ENCODE measurements at regions not wholly inside any gene's neighbourhood (a gene's known extent, or its start where the extent isn't known, plus 50 kb on each side); places are given as distances from the start of the nearest gene placed in this dataset.

DNA sequence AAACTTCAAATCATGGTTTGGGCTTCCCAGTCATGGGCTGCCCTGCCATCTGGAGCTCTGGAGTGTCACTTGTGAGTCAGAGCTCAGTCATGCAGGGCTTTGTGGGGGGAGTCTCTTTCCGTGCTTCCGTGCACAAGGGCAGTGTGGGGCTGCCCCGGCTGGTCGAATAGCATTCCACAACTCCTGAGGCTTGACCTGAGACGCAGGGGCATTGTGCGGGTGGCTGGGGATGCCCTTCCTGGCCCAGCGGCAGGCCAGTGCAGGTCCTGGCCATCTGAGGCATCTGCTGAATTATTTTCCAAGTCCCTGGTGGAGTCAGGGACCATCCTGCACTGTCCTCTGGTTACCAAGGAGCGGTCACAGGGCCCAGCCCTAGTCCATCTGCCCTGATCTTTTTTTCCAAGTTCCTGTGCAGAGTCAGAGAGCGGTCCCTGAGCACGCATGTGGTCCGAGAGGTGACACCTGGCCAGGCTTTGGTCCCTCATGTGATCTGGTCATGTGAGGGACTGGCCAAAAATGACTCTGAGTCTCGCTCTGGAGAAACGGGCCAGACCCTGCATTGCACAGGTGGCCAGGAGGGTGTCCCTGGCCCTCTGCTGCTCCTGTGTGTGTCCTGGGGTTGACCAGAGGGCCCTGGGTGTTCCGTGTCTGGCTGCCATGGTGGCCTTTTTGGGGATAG lies 167.0 kb upstream of the ALG10B start:
- H3K4me3 Mint-ChIP-seq: no peak overlapping the region
- no peaks in the 10 kb centered on the region for H3K4me1 Mint-ChIP-seq (ENCODE audit: low read depth)
- H3K27me3 Mint-ChIP-seq: no peaks in the 10 kb centered on the region
- H3K9me3 Mint-ChIP-seq: peaks cover 83% of the 10 kb centered on the region
- H3K36me3 Mint-ChIP-seq (ENCODE audit: low read depth): no peaks in the 10 kb centered on the region
- intact Hi-C loops (cut with micrococcal nuclease): no loop called here
- no peak overlapping the region for H3K27ac Mint-ChIP-seq

DNA sequence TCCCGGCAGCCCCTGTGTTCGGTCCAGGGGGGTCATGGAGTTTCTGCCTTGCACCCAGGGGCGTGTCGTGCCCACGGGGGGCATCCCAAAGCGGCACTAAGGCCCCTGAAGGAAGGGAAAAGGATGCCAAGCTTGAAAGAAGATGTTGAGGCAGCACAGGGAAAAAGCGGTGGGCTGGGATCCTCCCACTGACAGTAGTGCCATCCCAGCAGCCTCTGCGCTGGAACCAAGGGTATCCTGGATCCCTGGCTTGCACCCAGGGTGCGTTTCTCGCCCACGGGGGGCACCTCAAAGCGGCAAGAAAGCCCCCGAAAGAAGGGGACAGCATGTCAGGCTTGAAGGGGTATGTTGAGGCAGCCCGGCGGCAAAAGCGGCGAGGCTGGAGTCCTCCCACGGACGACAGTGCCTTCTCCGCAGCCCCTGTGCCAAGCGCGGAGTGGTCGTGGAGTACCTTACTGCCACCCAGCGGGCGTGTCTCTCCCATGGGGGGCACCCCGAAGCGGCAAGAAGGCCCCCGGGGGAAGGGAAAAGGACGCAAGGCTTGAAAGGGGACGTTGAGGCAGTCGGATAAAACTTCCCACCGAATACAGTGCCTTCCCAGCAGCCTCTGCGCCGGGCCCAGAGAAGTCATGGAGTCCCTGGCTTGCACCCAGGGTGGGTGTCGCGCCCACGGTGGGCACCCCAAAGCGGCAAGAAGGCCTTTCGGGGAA lies 164.4 kb upstream of the ALG10B start:
- Mint-ChIP-seq H3K4me1 (ENCODE audit: low read depth) (no peaks in the 10 kb centered on the region), H3K4me3 (no peak overlapping the region), H3K27ac (no peak overlapping the region), H3K36me3 (ENCODE audit: low read depth) (no peaks in the 10 kb centered on the region), H3K27me3 (no peaks in the 10 kb centered on the region), H3K9me3 (peaks cover 99% of the 10 kb centered on the region)
- intact Hi-C loops (cut with micrococcal nuclease): no loop called here

- no peaks in the 10 kb centered on the region for H3K27me3 Mint-ChIP-seq
- peaks cover 99% of the 10 kb centered on the region for H3K9me3 Mint-ChIP-seq
- no peaks in the 10 kb centered on the region for H3K36me3 Mint-ChIP-seq (ENCODE audit: low read depth)
- H3K4me3 Mint-ChIP-seq: no peak overlapping the region
- intact Hi-C loops (cut with micrococcal nuclease): no loop called here
- H3K27ac Mint-ChIP-seq: no peak overlapping the region
- H3K4me1 Mint-ChIP-seq (ENCODE audit: low read depth): no peaks in the 10 kb centered on the region
These were observed 163.5 kb upstream of the ALG10B start for GRCh38 chr12:38152816-38153736.

- H3K36me3 Mint-ChIP-seq (ENCODE audit: low read depth): no peaks in the 10 kb centered on the region
- no peaks in the 10 kb centered on the region for H3K4me1 Mint-ChIP-seq (ENCODE audit: low read depth)
- peaks cover 99% of the 10 kb centered on the region for H3K9me3 Mint-ChIP-seq
- H3K27me3 Mint-ChIP-seq: no peaks in the 10 kb centered on the region
- no peak overlapping the region for H3K4me3 Mint-ChIP-seq
- H3K27ac Mint-ChIP-seq: no peak overlapping the region
- intact Hi-C loops (cut with micrococcal nuclease): no loop called here
These were observed 162.9 kb upstream of the ALG10B start for GRCh38 chr12:38153737-38154061.

DNA sequence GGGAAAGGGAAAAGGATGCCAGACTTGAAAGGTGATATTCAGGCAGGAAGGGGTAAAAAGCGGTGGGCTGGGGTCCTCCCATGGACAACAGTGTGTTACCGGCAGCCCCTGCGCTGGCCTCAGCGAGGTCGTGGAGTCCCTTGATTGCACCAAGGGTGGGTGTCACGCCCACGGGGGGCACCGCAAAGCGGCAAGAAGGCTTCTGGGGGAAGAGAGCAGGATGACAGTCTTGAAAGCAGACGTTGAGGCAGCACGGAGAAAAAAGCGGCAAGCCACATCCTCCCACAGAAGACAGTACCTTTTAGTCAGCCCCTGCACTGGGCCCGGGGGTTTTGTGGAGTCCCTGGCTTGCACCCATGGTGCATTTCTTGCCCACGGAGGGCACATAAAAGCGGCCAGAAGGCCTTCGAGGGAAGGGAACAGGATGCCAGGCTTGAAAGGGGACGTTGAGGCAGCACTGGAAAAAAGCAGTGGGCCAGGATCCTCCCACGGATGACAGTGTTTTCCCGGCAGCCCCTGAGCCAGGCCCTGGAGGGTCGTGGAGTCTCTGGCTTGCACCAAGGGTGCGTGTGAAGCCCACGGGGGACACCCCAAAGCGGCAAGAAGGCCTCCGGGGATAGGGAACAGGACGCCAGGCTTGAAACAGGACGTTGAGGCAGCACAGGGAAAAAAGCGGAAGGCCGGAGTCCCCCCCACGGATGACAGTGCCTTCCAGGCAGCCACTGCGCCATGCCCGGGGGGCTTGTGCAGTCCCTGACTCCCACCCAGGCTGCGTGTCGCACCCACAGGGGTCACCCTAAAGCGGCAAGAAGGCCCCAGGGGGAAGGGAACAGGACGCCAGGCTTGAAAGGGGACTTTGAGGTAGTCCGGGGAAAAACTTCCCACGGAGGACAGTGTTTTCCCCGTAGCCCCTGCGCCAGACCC lies 162.2 kb upstream of the ALG10B start:
- no peaks in the 10 kb centered on the region for H3K27me3 Mint-ChIP-seq
- H3K9me3 Mint-ChIP-seq: peaks cover 99% of the 10 kb centered on the region
- H3K4me3 Mint-ChIP-seq: no peak overlapping the region
- H3K4me1 Mint-ChIP-seq (ENCODE audit: low read depth): no peaks in the 10 kb centered on the region
- intact Hi-C loops (cut with micrococcal nuclease): no loop called here
- no peak overlapping the region for H3K27ac Mint-ChIP-seq
- H3K36me3 Mint-ChIP-seq (ENCODE audit: low read depth): no peaks in the 10 kb centered on the region

GRCh38 chr12:38155020-38155395 lies 161.6 kb upstream of the ALG10B start:
- peaks cover 99% of the 10 kb centered on the region for H3K9me3 Mint-ChIP-seq

GRCh38 chr12:38155526-38156496 lies 160.8 kb upstream of the ALG10B start:
- H3K4me3 Mint-ChIP-seq: no peak overlapping the region
- no peak overlapping the region for H3K27ac Mint-ChIP-seq
- H3K36me3 Mint-ChIP-seq (ENCODE audit: low read depth): no peaks in the 10 kb centered on the region
- intact Hi-C loops (cut with micrococcal nuclease): no loop called here
- no peaks in the 10 kb centered on the region for H3K27me3 Mint-ChIP-seq
- H3K9me3 Mint-ChIP-seq: peaks cover 99% of the 10 kb centered on the region
- H3K4me1 Mint-ChIP-seq (ENCODE audit: low read depth): no peaks in the 10 kb centered on the region

More at GRCh38 chr12:38155020-38155395, 161.6 kb upstream of the ALG10B start:
- Mint-ChIP-seq H3K36me3 (ENCODE audit: low read depth) (no peaks in the 10 kb centered on the region), H3K4me1 (ENCODE audit: low read depth) (no peaks in the 10 kb centered on the region), H3K27me3 (no peaks in the 10 kb centered on the region), H3K27ac (no peak overlapping the region), H3K4me3 (no peak overlapping the region)
- intact Hi-C loops (cut with micrococcal nuclease): no loop called here

GRCh38 chr12:38156497-38157245 lies 159.9 kb upstream of the ALG10B start:
- H3K4me3 Mint-ChIP-seq: no peak overlapping the region
- no peaks in the 10 kb centered on the region for H3K27me3 Mint-ChIP-seq
- intact Hi-C loops (cut with micrococcal nuclease): no loop called here
- no peaks in the 10 kb centered on the region for H3K36me3 Mint-ChIP-seq (ENCODE audit: low read depth)
- H3K27ac Mint-ChIP-seq: no peak overlapping the region
- H3K4me1 Mint-ChIP-seq (ENCODE audit: low read depth): no peaks in the 10 kb centered on the region
- peaks cover 99% of the 10 kb centered on the region for H3K9me3 Mint-ChIP-seq

GRCh38 chr12:38157274-38157932 lies 159.2 kb upstream of the ALG10B start:
- Mint-ChIP-seq H3K27ac (no peak overlapping the region), H3K4me3 (no peak overlapping the region), H3K27me3 (no peaks in the 10 kb centered on the region), H3K4me1 (ENCODE audit: low read depth) (no peaks in the 10 kb centered on the region), H3K36me3 (ENCODE audit: low read depth) (no peaks in the 10 kb centered on the region), H3K9me3 (peaks cover 99% of the 10 kb centered on the region)
- intact Hi-C loops (cut with micrococcal nuclease): no loop called here

- H3K36me3 Mint-ChIP-seq (ENCODE audit: low read depth): no peaks in the 10 kb centered on the region
- H3K4me1 Mint-ChIP-seq (ENCODE audit: low read depth): no peaks in the 10 kb centered on the region
- H3K27ac Mint-ChIP-seq: no peak overlapping the region
- no peak overlapping the region for H3K4me3 Mint-ChIP-seq
- H3K27me3 Mint-ChIP-seq: no peaks in the 10 kb centered on the region
- H3K9me3 Mint-ChIP-seq: peaks cover 99% of the 10 kb centered on the region
- intact Hi-C loops (cut with micrococcal nuclease): no loop called here
These were observed 158.6 kb upstream of the ALG10B start for GRCh38 chr12:38157933-38158401.

GRCh38 chr12:38158428-38159091 lies 158.0 kb upstream of the ALG10B start:
- Mint-ChIP-seq H3K27ac (no peak overlapping the region), H3K4me3 (no peak overlapping the region)
- intact Hi-C loops (cut with micrococcal nuclease): no loop called here

More at GRCh38 chr12:38158428-38159091, 158.0 kb upstream of the ALG10B start:
- H3K9me3 Mint-ChIP-seq: peaks cover 99% of the 10 kb centered on the region
- H3K4me1 Mint-ChIP-seq (ENCODE audit: low read depth): no peaks in the 10 kb centered on the region
- no peaks in the 10 kb centered on the region for H3K27me3 Mint-ChIP-seq
- H3K36me3 Mint-ChIP-seq (ENCODE audit: low read depth): no peaks in the 10 kb centered on the region
